Naive thymus-derived CD4-positive, alpha-beta T cell (primary cell): ENCODE measurements at regions not wholly inside any gene's neighbourhood (a gene's known extent, or its start where the extent isn't known, plus 50 kb on each side); places are given as distances from the start of the nearest gene placed in this dataset.
"Not testable (repeated sequence)": the region's sequence is repeated elsewhere in the genome, so short reads cannot be mapped to it uniquely, and the experiment has no call there.

Experiments
- ATAC-seq: fragments of 150-1000 bp; cut with Tn5 transposase; 2 replicates; pipeline ENCODE4 v1.10.0; 2021; ENCODE audit warnings: mild to moderate bottlenecking, moderate library complexity
- CTCF ChIA-PET: fragments of 350-600 bp; sonication (Branson Sonifier 250); formaldehyde crosslinking; loops from one replicate; lab custom pipeline; 2021; ENCODE audit warnings: antibody characterized with exemption; lab: Charles Lee
- POLR2A ChIA-PET: fragments of 350-600 bp; sonication (Branson Sonifier 250); formaldehyde crosslinking; loops from one replicate; lab custom pipeline; 2021; ENCODE audit warnings: antibody characterized with exemption, inconsistent platforms; lab: Charles Lee
- DNase-seq, 9 donors: peaks; one replicate each; pipeline versions ENCODE4 v3.0.0 to v3.0.0-alpha.2; 2020 to 2022; ENCODE audit warnings: mixed read lengths in 1 of 9
- H3K27ac ChIP-seq: one replicate; pipeline ENCODE4 v1.7.0; 2013; ENCODE audit warnings: mild to moderate bottlenecking, low read depth, low read length, moderate library complexity
- H3K27me3 ChIP-seq, 2 donors: one replicate each; pipeline ENCODE4 v1.7.0; 2013; ENCODE audit warnings: low read length in 2 of 2, mild to moderate bottlenecking in 2 of 2, moderate library complexity in 2 of 2; ENCODE audit not compliant: control insufficient read depth in 2 of 2, insufficient read depth in 2 of 2
- H3K36me3 ChIP-seq, 3 experiments: 1 replicate in 2 of 3; 2 replicates in 1 of 3; pipeline ENCODE4 v1.7.0; 2013; ENCODE audit warnings: low read length in 3 of 3, mild to moderate bottlenecking in 3 of 3, moderate library complexity in 1 of 3; ENCODE audit not compliant: insufficient read depth in 3 of 3, control insufficient read depth in 2 of 3
- H3K4me1 ChIP-seq, 2 donors: one replicate each; pipeline ENCODE4 v1.7.0; 2013; ENCODE audit warnings: low read length in 2 of 2, mild to moderate bottlenecking in 2 of 2, moderate library complexity in 1 of 2; ENCODE audit not compliant: control insufficient read depth in 2 of 2, insufficient read depth in 2 of 2
- H3K4me3 ChIP-seq: 2 replicates; pipeline ENCODE4 v1.7.0; 2013; ENCODE audit warnings: mild to moderate bottlenecking, low read length
- H3K9me3 ChIP-seq, 3 experiments: 1 replicate in 2 of 3; 2 replicates in 1 of 3; pipeline ENCODE4 v1.7.0; 2013; ENCODE audit warnings: low read length in 3 of 3; ENCODE audit not compliant: control insufficient read depth in 2 of 3
- H3K27ac Mint-ChIP-seq, 9 donors: one replicate each; pipeline ENCODE4 v1.8.0; 2020 to 2022; ENCODE audit warnings: mixed read lengths in 9 of 9, mild to moderate bottlenecking in 8 of 9, moderate library complexity in 5 of 9, inconsistent platforms in 2 of 9
- H3K27me3 Mint-ChIP-seq, 5 donors: one replicate each; pipeline ENCODE4 v1.8.0; 2021 to 2022; ENCODE audit warnings: mixed read lengths in 5 of 5, mild to moderate bottlenecking in 1 of 5
- H3K36me3 Mint-ChIP-seq, 5 donors: one replicate each; pipeline ENCODE4 v1.8.0; 2020 to 2022; ENCODE audit warnings: mixed read lengths in 5 of 5, mild to moderate bottlenecking in 3 of 5, inconsistent platforms in 1 of 5
- H3K4me1 Mint-ChIP-seq, 7 donors: one replicate each; pipeline ENCODE4 v1.8.0; 2020 to 2022; ENCODE audit warnings: mixed read lengths in 7 of 7, mild to moderate bottlenecking in 3 of 7, inconsistent platforms in 1 of 7
- H3K4me3 Mint-ChIP-seq, 10 donors: one replicate each; pipeline ENCODE4 v1.8.0; 2020 to 2022; ENCODE audit warnings: mild to moderate bottlenecking in 10 of 10, mixed read lengths in 10 of 10, moderate library complexity in 6 of 10, inconsistent platforms in 2 of 10
- H3K9me3 Mint-ChIP-seq, 11 donors: one replicate each; pipeline ENCODE4 v1.8.0; 2020 to 2022; ENCODE audit warnings: mixed read lengths in 11 of 11, mild to moderate bottlenecking in 4 of 11, inconsistent platforms in 1 of 11, moderate library complexity in 1 of 11
- intact Hi-C, 2 donors: fragments of 100-400 bp; cut with micrococcal nuclease; formaldehyde crosslinking; loops; one replicate each; pipeline ENCODE4 v1.15.1; 2023

DNA sequence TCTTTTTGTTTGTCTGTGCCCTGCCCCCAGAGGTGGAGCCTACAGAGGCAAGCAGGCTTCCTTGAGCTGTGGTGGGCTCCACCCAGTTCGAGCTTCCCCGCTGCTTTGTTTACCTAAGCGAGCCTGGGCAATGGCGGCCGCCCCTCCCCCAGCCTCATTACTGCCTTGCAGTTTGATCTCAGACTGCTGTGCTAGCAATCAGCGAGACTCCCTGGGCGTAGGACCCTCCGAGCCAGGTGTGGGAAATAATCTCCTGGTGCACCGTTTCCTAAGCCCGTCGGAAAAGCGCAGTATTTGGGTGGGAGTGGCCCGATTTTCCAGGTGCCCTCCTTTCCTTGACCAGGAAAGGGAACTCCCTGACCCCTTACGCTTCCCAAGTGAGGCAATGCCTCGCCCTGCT lies 78.6 kb upstream of the HAND2 start:
- intact Hi-C loops, ATAC-seq: not testable (repeated sequence)

DNA sequence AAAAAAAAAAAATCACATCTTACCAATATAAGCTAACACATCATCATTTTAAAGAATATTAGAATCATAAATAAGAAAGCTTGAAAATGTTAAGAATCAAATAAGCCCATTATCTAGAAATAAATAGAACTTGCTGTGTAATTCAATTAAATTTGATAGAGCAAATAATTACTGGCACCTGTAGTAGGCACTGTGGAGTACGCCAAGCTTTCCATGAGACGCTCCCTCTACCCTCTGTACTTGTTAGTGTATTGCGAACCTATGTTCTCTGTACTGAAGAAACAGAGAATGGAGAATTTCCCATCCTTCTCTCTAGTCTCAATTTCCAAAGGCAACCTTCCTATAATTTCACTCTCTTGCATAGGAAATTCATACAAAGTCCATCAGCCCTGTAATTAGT lies 61.7 kb upstream of the HAND2 start:
- no peak overlapping the region for H3K27ac ChIP-seq
- intact Hi-C loops: no loop called here
- DNase-seq (no peak), ATAC-seq (no peak)
- H3K36me3 ChIP-seq: no peaks in the 10 kb centered on the region
- no peaks in the 10 kb centered on the region for H3K9me3 ChIP-seq
- H3K27me3 ChIP-seq: no peaks in the 10 kb centered on the region
- H3K27ac Mint-ChIP-seq: no peak overlapping the region
- H3K4me3 ChIP-seq: no peak overlapping the region
- H3K4me1 ChIP-seq: no peaks in the 10 kb centered on the region
- ChIA-PET CTCF (no interaction called here), POLR2A (no interaction called here)
- H3K27me3 Mint-ChIP-seq: peaks cover 0 to 34% (median 22%) of the 10 kb centered on the region in 5 donors
- H3K4me1 Mint-ChIP-seq: no peaks in the 10 kb centered on the region
- H3K36me3 Mint-ChIP-seq: no peaks in the 10 kb centered on the region
- H3K4me3 Mint-ChIP-seq: no peak overlapping the region
- H3K9me3 Mint-ChIP-seq: peaks cover 0 to 5% (median 0%) of the 10 kb centered on the region in 11 donors

More for the DNA sequence above, 78.6 kb upstream of the HAND2 start:
- CTCF ChIA-PET, H3K27ac ChIP-seq, POLR2A ChIA-PET, H3K9me3 ChIP-seq, H3K4me1 Mint-ChIP-seq, H3K4me3 ChIP-seq, H3K4me3 Mint-ChIP-seq, H3K27ac Mint-ChIP-seq, DNase-seq, H3K4me1 ChIP-seq, H3K36me3 Mint-ChIP-seq, H3K36me3 ChIP-seq, H3K27me3 ChIP-seq: not testable (repeated sequence)
- H3K9me3 Mint-ChIP-seq: peaks cover 0 to 26% (median 12%) of the 10 kb centered on the region in 11 donors
- H3K27me3 Mint-ChIP-seq: peaks cover 0 to 16% (median 0%) of the 10 kb centered on the region in 5 donors

DNA sequence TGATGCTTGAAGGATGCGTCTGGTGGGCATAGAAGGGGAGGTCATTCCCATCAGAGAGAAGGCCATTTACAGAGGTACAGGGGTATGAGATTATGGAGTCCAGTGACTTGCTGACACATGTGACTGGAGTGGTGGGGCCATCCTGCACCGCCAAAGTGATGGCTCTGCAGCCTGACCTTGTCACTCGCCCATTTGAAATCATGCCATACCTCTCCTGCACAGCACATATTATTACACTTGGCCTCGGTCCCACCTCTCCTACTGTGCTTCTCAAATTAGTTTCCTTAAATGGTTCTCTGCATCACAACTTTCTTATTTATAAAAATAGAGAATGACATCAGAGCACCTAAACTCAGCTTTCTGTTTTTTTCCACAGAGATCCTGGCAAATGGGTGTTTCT lies 60.7 kb upstream of the HAND2 start:
- H3K27me3 ChIP-seq: no peaks in the 10 kb centered on the region
- peaks cover 0 to 5% (median 0%) of the 10 kb centered on the region in 11 donors for H3K9me3 Mint-ChIP-seq
- no peaks in the 10 kb centered on the region for H3K4me1 Mint-ChIP-seq
- intact Hi-C loops: no loop called here
- H3K36me3 ChIP-seq: no peaks in the 10 kb centered on the region
- no peak overlapping the region for H3K4me3 Mint-ChIP-seq
- DNase-seq: no peak
- POLR2A ChIA-PET: no interaction called here
- peaks cover 0 to 44% (median 31%) of the 10 kb centered on the region in 5 donors for H3K27me3 Mint-ChIP-seq
- H3K4me1 ChIP-seq: no peaks in the 10 kb centered on the region
- ATAC-seq: no peak
- no peak overlapping the region for H3K4me3 ChIP-seq
- no peaks in the 10 kb centered on the region for H3K36me3 Mint-ChIP-seq
- CTCF ChIA-PET: no interaction called here
- no peak overlapping the region for H3K27ac ChIP-seq
- no peaks in the 10 kb centered on the region for H3K9me3 ChIP-seq
- H3K27ac Mint-ChIP-seq: no peak overlapping the region

DNA sequence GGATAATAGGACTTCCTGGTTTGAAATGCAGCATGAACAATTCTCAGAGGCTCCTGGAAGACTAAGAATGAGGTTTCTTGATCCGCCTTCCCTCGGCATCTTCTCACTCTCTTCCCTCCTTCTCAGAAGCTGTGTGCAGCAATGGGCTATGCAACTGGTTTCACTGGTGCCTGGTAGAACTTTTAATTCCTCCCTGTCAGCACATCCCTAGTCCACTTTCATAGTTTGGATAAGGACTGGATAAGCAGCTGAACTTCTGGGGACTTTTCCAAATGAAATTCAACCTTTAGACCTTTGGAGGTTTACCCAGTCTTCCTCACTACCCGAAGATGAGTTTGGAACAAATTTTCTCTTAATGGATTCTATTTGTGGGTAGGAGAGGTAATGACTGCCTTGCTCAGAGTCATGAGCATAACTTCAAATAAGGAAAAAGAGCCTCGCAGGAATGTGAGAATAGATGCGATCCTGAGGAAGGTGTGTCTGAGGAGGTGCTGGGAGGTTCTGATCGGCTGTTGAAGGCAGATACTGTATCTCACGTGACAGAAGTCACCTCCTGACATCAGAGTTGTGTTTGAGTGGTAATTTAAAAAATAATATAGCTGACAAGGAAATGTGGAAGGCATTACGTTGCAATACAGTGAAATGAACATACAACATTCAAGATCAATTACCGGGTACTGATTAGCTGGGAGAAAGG lies 56.0 kb upstream of the HAND2 start:
- CTCF ChIA-PET: no interaction called here
- no peak overlapping the region for H3K4me3 Mint-ChIP-seq
- intact Hi-C loops: no loop called here

DNA sequence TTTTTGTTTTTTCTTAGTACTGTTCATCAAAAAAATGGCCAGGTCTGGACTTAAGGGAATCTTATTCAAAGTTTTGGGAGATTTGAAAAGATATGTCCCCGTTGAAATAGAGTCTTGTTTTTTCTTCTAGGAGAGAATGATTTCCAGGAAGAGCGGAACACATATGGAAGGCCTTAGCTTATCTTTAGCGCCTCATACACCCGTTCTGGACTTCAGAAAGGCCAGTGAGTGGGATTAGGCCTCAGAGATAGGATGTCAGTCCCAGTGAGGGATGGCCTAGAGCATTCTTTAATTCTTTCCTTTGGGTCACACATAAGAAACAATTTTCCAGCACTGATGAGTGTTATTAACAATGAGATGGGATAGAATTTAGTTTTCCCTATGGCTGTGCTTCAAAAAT lies 54.5 kb upstream of the HAND2 start:
- Mint-ChIP-seq H3K4me3 (no peak overlapping the region), H3K36me3 (no peaks in the 10 kb centered on the region), H3K4me1 (no peaks in the 10 kb centered on the region), H3K27me3 (peaks cover 0 to 31% (median 25%) of the 10 kb centered on the region in 5 donors), H3K27ac (no peak overlapping the region), H3K9me3 (peaks cover 0 to 6% (median 0%) of the 10 kb centered on the region in 11 donors)
- Histone ChIP-seq H3K36me3 (no peaks in the 10 kb centered on the region), H3K4me1 (no peaks in the 10 kb centered on the region), H3K27me3 (no peaks in the 10 kb centered on the region), H3K27ac (no peak overlapping the region), H3K4me3 (no peak overlapping the region), H3K9me3 (no peaks in the 10 kb centered on the region)
- ChIA-PET CTCF (interaction anchor here (1.0 kb wide), 1 partner anchor 164 kb away, joined by 3 read pairs; no protein-coding TSS in a partner anchor), POLR2A (no interaction called here)
- DNase-seq: no peak
- no peak for ATAC-seq
- intact Hi-C loops: no loop called here

More for the DNA sequence above, 56.0 kb upstream of the HAND2 start:
- H3K27ac ChIP-seq: no peak overlapping the region
- Mint-ChIP-seq H3K27me3 (peaks cover 0 to 45% (median 30%) of the 10 kb centered on the region in 5 donors), H3K4me1 (no peaks in the 10 kb centered on the region), H3K27ac (no peak overlapping the region), H3K36me3 (no peaks in the 10 kb centered on the region), H3K9me3 (peaks cover 0 to 6% (median 0%) of the 10 kb centered on the region in 11 donors)
- no peak for ATAC-seq
- POLR2A ChIA-PET: no interaction called here
- no peaks in the 10 kb centered on the region for H3K4me1 ChIP-seq
- no peaks in the 10 kb centered on the region for H3K36me3 ChIP-seq
- H3K4me3 ChIP-seq: no peak overlapping the region
- no peak for DNase-seq
- H3K27me3 ChIP-seq: no peaks in the 10 kb centered on the region
- no peaks in the 10 kb centered on the region for H3K9me3 ChIP-seq
